ENCODE measurements at regions not wholly inside any gene's neighbourhood (a gene's known extent, or its start where the extent isn't known, plus 50 kb on each side); places are given as distances from the start of the nearest gene placed in this dataset.
"Not testable (repeated sequence)": the region's sequence is repeated elsewhere in the genome, so short reads cannot be mapped to it uniquely, and the experiment has no call there.

GRCh38 chr18:14970027-14970426 is 222.1 kb downstream of the ANKRD30B start:
- no peaks in the 10 kb centered on the region for H3K27me3 Mint-ChIP-seq
- no peak overlapping the region for H3K27ac Mint-ChIP-seq
- DNase-seq = no peak
- CTCF ChIA-PET = interaction anchor here (1.0 kb wide), 1 partner anchor 9 kb away, joined by 3 read pairs; no protein-coding TSS in a partner anchor
- intact Hi-C loops (cut with micrococcal nuclease) = no loop called here
- POLR2A ChIA-PET = no interaction called here
- H3K36me3 Mint-ChIP-seq = no peaks in the 10 kb centered on the region
- no peak overlapping the region for H3K4me3 Mint-ChIP-seq
- no peaks in the 10 kb centered on the region for H3K9me3 Mint-ChIP-seq
- no peaks in the 10 kb centered on the region for H3K4me1 Mint-ChIP-seq (ENCODE audit: low read depth)

- ChIA-PET CTCF (no interaction called here), POLR2A (no interaction called here)
- Mint-ChIP-seq H3K36me3 (no peaks in the 10 kb centered on the region), H3K27me3 (peaks cover under 1% of the 10 kb centered on the region), H3K27ac (no peak overlapping the region), H3K4me3 (no peak overlapping the region), H3K4me1 (ENCODE audit: low read depth) (no peaks in the 10 kb centered on the region), H3K9me3 (no peaks in the 10 kb centered on the region)
- no peak for DNase-seq
- intact Hi-C loops (cut with micrococcal nuclease) = no loop called here
These were observed 223.7 kb downstream of the ANKRD30B start for GRCh38 chr18:14971461-14972185.

- H3K9me3 Mint-ChIP-seq; CTCF ChIA-PET; H3K4me3 Mint-ChIP-seq; DNase-seq; H3K27me3 Mint-ChIP-seq; H3K27ac Mint-ChIP-seq; H3K4me1 Mint-ChIP-seq (ENCODE audit: low read depth); POLR2A ChIA-PET; intact Hi-C loops (cut with micrococcal nuclease); H3K36me3 Mint-ChIP-seq: not testable (repeated sequence)
These were observed 225.4 kb downstream of the ANKRD30B start for GRCh38 chr18:14973421-14973820.

- Mint-ChIP-seq H3K9me3 (no peaks in the 10 kb centered on the region), H3K27ac (no peak overlapping the region), H3K36me3 (no peaks in the 10 kb centered on the region), H3K4me1 (ENCODE audit: low read depth) (no peaks in the 10 kb centered on the region), H3K27me3 (peaks cover 6% of the 10 kb centered on the region), H3K4me3 (no peak overlapping the region)
- intact Hi-C loops (cut with micrococcal nuclease) = no loop called here
- ChIA-PET CTCF (no interaction called here), POLR2A (no interaction called here)
- DNase-seq = no peak
These were observed 226.1 kb downstream of the ANKRD30B start for GRCh38 chr18:14974088-14974487.

GRCh38 chr18:14974576-14974975 is 226.6 kb downstream of the ANKRD30B start:
- no peak for DNase-seq
- Mint-ChIP-seq H3K36me3 (no peaks in the 10 kb centered on the region), H3K4me3 (no peak overlapping the region), H3K9me3 (no peaks in the 10 kb centered on the region), H3K4me1 (ENCODE audit: low read depth) (no peaks in the 10 kb centered on the region), H3K27ac (no peak overlapping the region), H3K27me3 (peaks cover 6% of the 10 kb centered on the region)
- ChIA-PET POLR2A (no interaction called here), CTCF (no interaction called here)
- intact Hi-C loops (cut with micrococcal nuclease) = no loop called here

- CTCF ChIA-PET = no interaction called here
- Mint-ChIP-seq H3K9me3 (no peaks in the 10 kb centered on the region), H3K36me3 (no peaks in the 10 kb centered on the region), H3K4me1 (ENCODE audit: low read depth) (no peaks in the 10 kb centered on the region), H3K4me3 (no peak overlapping the region), H3K27me3 (peaks cover 6% of the 10 kb centered on the region), H3K27ac (no peak overlapping the region)
- intact Hi-C loops (cut with micrococcal nuclease) = no loop called here
- no peak for DNase-seq
- POLR2A ChIA-PET = no interaction called here
These were observed 227.5 kb downstream of the ANKRD30B start for GRCh38 chr18:14975431-14975830.

GRCh38 chr18:14976736-14977430 is 228.9 kb downstream of the ANKRD30B start:
- Mint-ChIP-seq H3K4me3 (no peak overlapping the region), H3K27me3 (peaks cover 6% of the 10 kb centered on the region), H3K4me1 (ENCODE audit: low read depth) (no peaks in the 10 kb centered on the region), H3K36me3 (no peaks in the 10 kb centered on the region), H3K9me3 (no peaks in the 10 kb centered on the region), H3K27ac (no peak overlapping the region)
- ChIA-PET CTCF (no interaction called here), POLR2A (no interaction called here)
- intact Hi-C loops (cut with micrococcal nuclease) = no loop called here
- no peak for DNase-seq

- Mint-ChIP-seq H3K36me3 (no peaks in the 10 kb centered on the region), H3K4me3 (no peak overlapping the region), H3K27me3 (peaks cover 6% of the 10 kb centered on the region), H3K27ac (no peak overlapping the region), H3K9me3 (no peaks in the 10 kb centered on the region), H3K4me1 (ENCODE audit: low read depth) (no peaks in the 10 kb centered on the region)
- DNase-seq = no peak
- ChIA-PET POLR2A (no interaction called here), CTCF (interaction anchor here (0.8 kb wide), 1 partner anchor 14 kb away, joined by 3 read pairs; no protein-coding TSS in a partner anchor)
- intact Hi-C loops (cut with micrococcal nuclease) = no loop called here
These were observed 230.2 kb downstream of the ANKRD30B start for GRCh38 chr18:14978191-14978590.

- H3K9me3 Mint-ChIP-seq = no peaks in the 10 kb centered on the region
- no peak overlapping the region for H3K4me3 Mint-ChIP-seq
- intact Hi-C loops (cut with micrococcal nuclease) = no loop called here
- H3K27ac Mint-ChIP-seq = no peak overlapping the region
- DNase-seq = peak; percentile 46
- no peaks in the 10 kb centered on the region for H3K4me1 Mint-ChIP-seq (ENCODE audit: low read depth)
- no peaks in the 10 kb centered on the region for H3K36me3 Mint-ChIP-seq
- POLR2A ChIA-PET = no interaction called here
- H3K27me3 Mint-ChIP-seq = peaks cover 6% of the 10 kb centered on the region
- CTCF ChIA-PET = interaction anchor here (0.5 to 0.8 kb wide), 4 partner anchors 10 to 990 kb away, joined by 3 read pairs; no protein-coding TSS in a partner anchor
These were observed 231.1 kb downstream of the ANKRD30B start for GRCh38 chr18:14978962-14979535.

- CTCF ChIA-PET = no interaction called here
- intact Hi-C loops (cut with micrococcal nuclease) = no loop called here
- POLR2A ChIA-PET = no interaction called here
These were observed 231.9 kb downstream of the ANKRD30B start for GRCh38 chr18:14979875-14980274.

GRCh38 chr18:14984531-14984930 is 236.6 kb downstream of the ANKRD30B start:
- H3K9me3 Mint-ChIP-seq; intact Hi-C loops (cut with micrococcal nuclease); POLR2A ChIA-PET; H3K36me3 Mint-ChIP-seq; H3K27me3 Mint-ChIP-seq; CTCF ChIA-PET; DNase-seq; H3K4me1 Mint-ChIP-seq (ENCODE audit: low read depth); H3K4me3 Mint-ChIP-seq; H3K27ac Mint-ChIP-seq: not testable (repeated sequence)

More at GRCh38 chr18:14979875-14980274, 231.9 kb downstream of the ANKRD30B start:
- Mint-ChIP-seq H3K27ac (no peak overlapping the region), H3K4me1 (ENCODE audit: low read depth) (no peaks in the 10 kb centered on the region), H3K27me3 (peaks cover 6% of the 10 kb centered on the region), H3K9me3 (no peaks in the 10 kb centered on the region), H3K4me3 (no peak overlapping the region), H3K36me3 (no peaks in the 10 kb centered on the region)
- DNase-seq = no peak

GRCh38 chr18:14985291-14986013 is 237.5 kb downstream of the ANKRD30B start:
- intact Hi-C loops (cut with micrococcal nuclease); DNase-seq; CTCF ChIA-PET; H3K4me1 Mint-ChIP-seq (ENCODE audit: low read depth); H3K4me3 Mint-ChIP-seq; POLR2A ChIA-PET; H3K36me3 Mint-ChIP-seq; H3K27me3 Mint-ChIP-seq; H3K9me3 Mint-ChIP-seq; H3K27ac Mint-ChIP-seq: not testable (repeated sequence)
